Uterus (tissue), 2 donors: ENCODE measurements at regions not wholly inside any gene's neighbourhood (a gene's known extent, or its start where the extent isn't known, plus 50 kb on each side); places are given as distances from the start of the nearest gene placed in this dataset.

ENCODE experiments used
- POLR2A ChIP-seq, 2 donors: fragments of 450-650 bp; IDR thresholded peaks; one replicate each; pipeline ENCODE4 v1.6.1; 2016; ENCODE audit warnings: antibody characterized with exemption in 2 of 2, mild to moderate bottlenecking in 1 of 2, moderate library complexity in 1 of 2
- TF ChIP-seq, protein P1 (sequence below), 4 experiments: fragments of 200-600 bp in 2 of 4; fragments of 450-650 bp in 2 of 4; sonication (generic) in 2 of 4; IDR thresholded peaks; one replicate each; pipeline ENCODE4 v1.5.1; 2016 to 2019; ENCODE audit warnings: antibody characterized with exemption in 4 of 4, mild to moderate bottlenecking in 2 of 4, moderate library complexity in 1 of 4

DNA sequence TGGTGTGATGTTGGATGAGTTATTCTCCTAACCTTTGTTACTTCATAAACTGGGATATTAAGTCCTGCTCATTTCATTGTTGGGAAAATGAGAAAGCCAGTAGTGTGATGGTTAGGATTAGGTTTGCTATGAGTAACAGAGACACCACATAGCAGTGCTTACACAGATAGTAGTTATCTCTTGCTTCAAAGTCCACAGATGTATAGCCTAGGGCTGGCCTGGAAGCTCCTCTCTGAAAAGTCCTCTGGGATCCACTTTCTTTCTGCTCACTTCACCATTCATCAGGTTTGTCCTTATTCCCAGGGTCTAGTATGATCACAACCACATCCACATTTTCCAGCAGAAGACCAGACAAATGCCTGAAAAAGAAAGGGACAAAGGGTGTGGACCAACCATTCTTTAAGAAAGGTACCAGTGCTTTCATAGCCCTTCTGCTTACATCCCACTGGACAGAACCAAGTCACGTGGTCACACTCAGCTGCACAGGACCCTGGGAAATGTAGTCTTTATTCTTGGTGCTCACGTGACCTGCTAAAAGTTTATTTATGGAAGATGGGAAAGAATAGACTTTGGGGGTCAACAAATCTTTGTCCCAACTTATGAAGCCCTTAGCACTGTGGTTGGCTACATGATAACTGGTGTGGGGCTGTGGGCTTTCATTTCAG lies 108.9 kb downstream of the INSIG2 start:
- no peak for TF ChIP-seq POLR2A (IDR thresholded peaks at IDR 0.05)
- TF ChIP-seq, protein P1, sequence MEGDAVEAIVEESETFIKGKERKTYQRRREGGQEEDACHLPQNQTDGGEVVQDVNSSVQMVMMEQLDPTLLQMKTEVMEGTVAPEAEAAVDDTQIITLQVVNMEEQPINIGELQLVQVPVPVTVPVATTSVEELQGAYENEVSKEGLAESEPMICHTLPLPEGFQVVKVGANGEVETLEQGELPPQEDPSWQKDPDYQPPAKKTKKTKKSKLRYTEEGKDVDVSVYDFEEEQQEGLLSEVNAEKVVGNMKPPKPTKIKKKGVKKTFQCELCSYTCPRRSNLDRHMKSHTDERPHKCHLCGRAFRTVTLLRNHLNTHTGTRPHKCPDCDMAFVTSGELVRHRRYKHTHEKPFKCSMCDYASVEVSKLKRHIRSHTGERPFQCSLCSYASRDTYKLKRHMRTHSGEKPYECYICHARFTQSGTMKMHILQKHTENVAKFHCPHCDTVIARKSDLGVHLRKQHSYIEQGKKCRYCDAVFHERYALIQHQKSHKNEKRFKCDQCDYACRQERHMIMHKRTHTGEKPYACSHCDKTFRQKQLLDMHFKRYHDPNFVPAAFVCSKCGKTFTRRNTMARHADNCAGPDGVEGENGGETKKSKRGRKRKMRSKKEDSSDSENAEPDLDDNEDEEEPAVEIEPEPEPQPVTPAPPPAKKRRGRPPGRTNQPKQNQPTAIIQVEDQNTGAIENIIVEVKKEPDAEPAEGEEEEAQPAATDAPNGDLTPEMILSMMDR (IDR thresholded peaks at IDR 0.05) = no peak
